ENCODE measurements at regions not wholly inside any gene's neighbourhood (a gene's known extent, or its start where the extent isn't known, plus 50 kb on each side); places are given as distances from the start of the nearest gene placed in this dataset.

DNA sequence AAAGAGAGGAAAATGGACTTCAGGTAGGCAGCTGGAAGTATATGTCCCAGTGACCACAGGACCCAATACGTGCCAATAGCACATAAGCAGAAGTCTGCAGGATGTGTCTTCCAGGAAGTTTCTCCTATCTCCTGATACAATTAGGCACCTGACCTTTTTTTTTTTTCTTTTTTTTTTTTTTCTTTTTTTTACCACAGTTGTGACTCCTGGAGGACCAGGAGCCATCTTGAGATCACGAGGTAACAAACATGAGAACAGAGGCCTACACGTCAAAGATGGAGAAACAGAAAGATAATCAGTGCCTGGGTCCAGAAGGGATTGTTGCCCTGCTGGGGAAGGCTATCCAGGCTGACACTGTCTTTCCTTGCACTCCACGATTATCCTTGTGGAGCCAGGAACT, 312.4 kb upstream of the NEBL start:
- TF ChIP-seq, protein P1, sequence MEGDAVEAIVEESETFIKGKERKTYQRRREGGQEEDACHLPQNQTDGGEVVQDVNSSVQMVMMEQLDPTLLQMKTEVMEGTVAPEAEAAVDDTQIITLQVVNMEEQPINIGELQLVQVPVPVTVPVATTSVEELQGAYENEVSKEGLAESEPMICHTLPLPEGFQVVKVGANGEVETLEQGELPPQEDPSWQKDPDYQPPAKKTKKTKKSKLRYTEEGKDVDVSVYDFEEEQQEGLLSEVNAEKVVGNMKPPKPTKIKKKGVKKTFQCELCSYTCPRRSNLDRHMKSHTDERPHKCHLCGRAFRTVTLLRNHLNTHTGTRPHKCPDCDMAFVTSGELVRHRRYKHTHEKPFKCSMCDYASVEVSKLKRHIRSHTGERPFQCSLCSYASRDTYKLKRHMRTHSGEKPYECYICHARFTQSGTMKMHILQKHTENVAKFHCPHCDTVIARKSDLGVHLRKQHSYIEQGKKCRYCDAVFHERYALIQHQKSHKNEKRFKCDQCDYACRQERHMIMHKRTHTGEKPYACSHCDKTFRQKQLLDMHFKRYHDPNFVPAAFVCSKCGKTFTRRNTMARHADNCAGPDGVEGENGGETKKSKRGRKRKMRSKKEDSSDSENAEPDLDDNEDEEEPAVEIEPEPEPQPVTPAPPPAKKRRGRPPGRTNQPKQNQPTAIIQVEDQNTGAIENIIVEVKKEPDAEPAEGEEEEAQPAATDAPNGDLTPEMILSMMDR (conservative IDR thresholded peaks at IDR 0.05 in 1 of 2, IDR thresholded peaks at IDR 0.05 in 1 of 2; ENCODE audit: low read depth in 1 of 2, low read length in 2 of 2): no peak
- TF ChIP-seq EZH2 (IDR thresholded peaks at IDR 0.05; ENCODE audit: low read length, missing control alignments): no peak
